Mesenchymal stem cell (in vitro differentiated cells and primary cell): ENCODE measurements at regions not wholly inside any gene's neighbourhood (a gene's known extent, or its start where the extent isn't known, plus 50 kb on each side); places are given as distances from the start of the nearest gene placed in this dataset.

ENCODE experiments used
- DNase-seq: peaks from one replicate; pipeline ENCODE4 v3.0.0-alpha.2; 2013
- H2AFZ ChIP-seq: one replicate; pipeline ENCODE4 v1.6.1; 2013; ENCODE audit warnings: low read depth, mild to moderate bottlenecking, control low read depth, inconsistent platforms, low read length, moderate library complexity
- H2AK5ac ChIP-seq: 2 replicates; pipeline ENCODE4 v1.6.1; 2013; ENCODE audit warnings: low read length, moderate library complexity, mild to moderate bottlenecking, inconsistent platforms; ENCODE audit not compliant: severe bottlenecking
- H2BK120ac ChIP-seq: one replicate; pipeline ENCODE4 v1.6.1; 2013; ENCODE audit warnings: low read depth, mild to moderate bottlenecking, inconsistent platforms, low read length, moderate library complexity
- H2BK12ac ChIP-seq, 2 experiments: one replicate each; pipeline ENCODE4 v1.6.1; 2013; ENCODE audit warnings: inconsistent platforms in 2 of 2, low read length in 2 of 2, mild to moderate bottlenecking in 2 of 2, moderate library complexity in 2 of 2, control low read depth in 1 of 2
- H2BK15ac ChIP-seq: one replicate; pipeline ENCODE4 v1.6.1; 2013; ENCODE audit warnings: mild to moderate bottlenecking, low read depth, inconsistent platforms; ENCODE audit not compliant: poor library complexity, severe bottlenecking
- H2BK5ac ChIP-seq: 2 replicates; pipeline ENCODE4 v1.6.1; 2013; ENCODE audit warnings: low read depth, mild to moderate bottlenecking, low read length, control low read depth, inconsistent platforms; ENCODE audit not compliant: poor library complexity, severe bottlenecking
- H3K14ac ChIP-seq, 2 experiments: one replicate each; pipeline ENCODE4 v1.6.1; 2013; ENCODE audit warnings: inconsistent platforms in 2 of 2, low read length in 2 of 2, control low read depth in 1 of 2, mild to moderate bottlenecking in 1 of 2, moderate library complexity in 1 of 2
- H3K18ac ChIP-seq, 2 experiments: one replicate each; pipeline ENCODE4 v1.6.1; 2013; ENCODE audit warnings: inconsistent platforms in 2 of 2, low read length in 2 of 2, control low read depth in 1 of 2, low read depth in 1 of 2, mild to moderate bottlenecking in 1 of 2
- H3K23ac ChIP-seq, 2 experiments: one replicate each; pipeline ENCODE4 v1.6.1; 2013; ENCODE audit warnings: inconsistent platforms in 2 of 2, low read length in 2 of 2, mild to moderate bottlenecking in 2 of 2, moderate library complexity in 2 of 2, control low read depth in 1 of 2
- H3K27ac ChIP-seq: 2 replicates; pipeline ENCODE4 v1.5.1; 2013; ENCODE audit warnings: mild to moderate bottlenecking, moderate library complexity, low read length, control low read depth, inconsistent platforms; ENCODE audit not compliant: poor library complexity, severe bottlenecking
- H3K27me3 ChIP-seq, 2 experiments: 2 replicates each; pipeline versions ENCODE4 v1.6.1 to v1.7.0; 2013; ENCODE audit warnings: low read length in 2 of 2, mild to moderate bottlenecking in 2 of 2, moderate library complexity in 2 of 2, control low read depth in 1 of 2, inconsistent platforms in 1 of 2; ENCODE audit not compliant: control insufficient read depth in 1 of 2, insufficient read depth in 1 of 2
- H3K36me3 ChIP-seq, 2 experiments: 2 replicates each; pipeline versions ENCODE4 v1.6.1 to v1.7.0; 2013; ENCODE audit warnings: low read length in 2 of 2, control low read depth in 1 of 2, inconsistent platforms in 1 of 2, low read depth in 1 of 2, mild to moderate bottlenecking in 1 of 2; ENCODE audit not compliant: insufficient read depth in 2 of 2, control insufficient read depth in 1 of 2
- H3K4ac ChIP-seq, 2 experiments: one replicate each; pipeline ENCODE4 v1.6.1; 2013; ENCODE audit warnings: inconsistent platforms in 2 of 2, low read length in 2 of 2, mild to moderate bottlenecking in 2 of 2, moderate library complexity in 2 of 2, control low read depth in 1 of 2, low read depth in 1 of 2
- H3K4me1 ChIP-seq: 2 replicates; pipeline ENCODE4 v1.6.1; 2013; ENCODE audit warnings: low read depth, low read length, control low read depth; ENCODE audit not compliant: control insufficient read depth, insufficient read depth
- H3K4me2 ChIP-seq: 2 replicates; pipeline ENCODE4 v1.6.1; 2013; ENCODE audit warnings: low read length, mild to moderate bottlenecking, inconsistent platforms; ENCODE audit not compliant: poor library complexity, severe bottlenecking
- H3K4me3 ChIP-seq, 2 experiments: 2 replicates each; pipeline versions ENCODE4 v1.5.1 to v1.7.0; 2013; ENCODE audit warnings: low read length in 2 of 2, mild to moderate bottlenecking in 2 of 2, control low read depth in 1 of 2, low read depth in 1 of 2; ENCODE audit not compliant: insufficient read depth in 1 of 2
- H3K79me1 ChIP-seq: replicated peaks from 2 replicates; pipeline ENCODE4 v1.6.1; 2013; ENCODE audit warnings: mild to moderate bottlenecking, control low read depth, low read length, inconsistent platforms; ENCODE audit not compliant: poor library complexity, severe bottlenecking
- H3K9ac ChIP-seq: 2 replicates; pipeline ENCODE4 v1.7.0; 2013; ENCODE audit warnings: mild to moderate bottlenecking, low read length, moderate library complexity
- H3K9me3 ChIP-seq: 2 replicates; pipeline ENCODE4 v1.7.0; 2013; ENCODE audit warnings: mild to moderate bottlenecking, low read length; ENCODE audit not compliant: control insufficient read depth
- H4K8ac ChIP-seq: one replicate; pipeline ENCODE4 v1.6.1; 2013; ENCODE audit warnings: inconsistent platforms, mild to moderate bottlenecking, low read length, moderate library complexity
- H4K91ac ChIP-seq: one replicate; pipeline ENCODE4 v1.6.1; 2013; ENCODE audit warnings: mild to moderate bottlenecking, low read length, inconsistent platforms
- WGBS: methylation state at CpG from one replicate; pipeline ENCODE4 v1.1.7; 2013; ENCODE audit warnings: mixed read lengths; 5-methylcytosine and 5-hydroxymethylcytosine counted together

DNA sequence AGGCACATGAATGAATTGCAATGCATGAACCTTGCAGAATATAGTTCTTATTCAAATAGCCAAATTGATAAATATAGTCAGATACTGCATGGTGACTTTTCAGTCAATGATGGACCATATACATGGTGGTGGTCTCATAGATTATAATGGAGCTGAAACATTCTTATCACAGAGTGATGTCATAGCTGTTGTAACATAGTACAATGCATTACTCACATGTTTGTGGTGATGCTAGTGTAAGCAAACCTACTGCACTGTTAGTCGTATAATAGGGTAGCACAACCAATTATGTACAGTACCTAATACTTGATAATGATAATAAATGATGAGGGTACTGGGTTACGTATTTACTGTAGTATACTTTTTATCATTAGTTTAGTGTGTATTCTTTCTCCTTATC, 280.3 kb downstream of the BCAT1 start:
- Histone ChIP-seq H2BK12ac (no peak overlapping the region), H3K36me3 (no peaks in the 10 kb centered on the region), H2AK5ac (no peak overlapping the region), H3K18ac (no peak overlapping the region), H4K91ac (no peak overlapping the region), H4K8ac (no peak overlapping the region), H2BK120ac (no peak overlapping the region), H3K9ac (no peak overlapping the region), H2BK5ac (no peak overlapping the region), H3K23ac (no peak overlapping the region), H3K4me2 (no peak overlapping the region), H3K4me3 (no peak overlapping the region), H3K79me1 (no peaks in the 10 kb centered on the region), H3K4ac (no peak overlapping the region), H3K9me3 (no peaks in the 10 kb centered on the region), H3K4me1 (no peaks in the 10 kb centered on the region), H3K14ac (no peak overlapping the region), H3K27me3 (no peaks in the 10 kb centered on the region), H3K27ac (no peak overlapping the region), H2AFZ (no peak overlapping the region), H2BK15ac (no peak overlapping the region)
- WGBS = no CpG with 5 or more reads among the region's 2 CpGs
- peak; percentile 15 for DNase-seq

DNA sequence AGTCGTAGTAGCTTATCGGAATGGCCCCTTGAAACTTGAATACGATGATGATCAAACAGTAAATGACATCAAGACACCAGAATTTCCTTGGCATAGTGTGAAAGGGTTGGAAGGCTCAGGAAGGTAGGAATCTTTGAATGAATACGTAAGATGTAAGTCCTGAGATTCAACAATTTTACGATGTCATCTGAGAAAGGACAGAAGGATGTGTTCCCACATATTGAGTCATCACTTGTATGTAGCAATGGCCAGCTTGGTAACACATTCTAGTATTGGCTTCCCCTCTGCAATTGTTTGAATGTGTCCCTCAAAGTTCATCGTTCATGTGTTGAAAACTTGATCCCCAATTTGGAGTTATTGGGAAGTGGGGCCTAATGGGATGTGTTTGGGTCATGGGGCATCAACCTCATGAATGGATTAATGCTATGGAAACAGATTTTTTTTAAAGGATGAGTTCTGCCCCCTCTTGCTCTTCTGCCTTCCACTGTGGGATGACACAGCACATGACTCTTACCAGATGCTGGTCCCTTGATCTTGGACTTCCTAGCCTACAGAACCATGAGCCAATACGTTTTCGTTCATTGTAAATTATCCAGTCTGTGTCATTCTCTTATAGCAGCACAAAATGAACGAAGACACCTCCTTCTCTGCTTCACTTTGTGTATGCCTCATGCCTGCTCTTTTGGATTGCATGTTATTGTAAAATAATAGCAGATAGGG, 284.6 kb downstream of the BCAT1 start:
- Histone ChIP-seq H3K4me2 (no peak overlapping the region), H3K79me1 (no peaks in the 10 kb centered on the region), H2AFZ (no peak overlapping the region), H2AK5ac (no peak overlapping the region), H3K4me1 (peaks cover 4% of the 10 kb centered on the region), H3K9ac (no peak overlapping the region), H3K4me3 (no peak overlapping the region), H3K27ac (no peak overlapping the region), H4K8ac (no peak overlapping the region), H2BK12ac (no peak overlapping the region), H2BK120ac (no peak overlapping the region), H3K14ac (no peak overlapping the region), H3K4ac (no peak overlapping the region), H3K23ac (no peak overlapping the region), H3K9me3 (peaks cover 3% of the 10 kb centered on the region), H4K91ac (no peak overlapping the region), H3K27me3 (no peaks in the 10 kb centered on the region), H2BK15ac (no peak overlapping the region), H2BK5ac (no peak overlapping the region), H3K18ac (no peak overlapping the region), H3K36me3 (no peaks in the 10 kb centered on the region)
- peak; percentile 60 for DNase-seq
- WGBS = 95% methylated on average over 8 of the region's 9 CpGs

DNA sequence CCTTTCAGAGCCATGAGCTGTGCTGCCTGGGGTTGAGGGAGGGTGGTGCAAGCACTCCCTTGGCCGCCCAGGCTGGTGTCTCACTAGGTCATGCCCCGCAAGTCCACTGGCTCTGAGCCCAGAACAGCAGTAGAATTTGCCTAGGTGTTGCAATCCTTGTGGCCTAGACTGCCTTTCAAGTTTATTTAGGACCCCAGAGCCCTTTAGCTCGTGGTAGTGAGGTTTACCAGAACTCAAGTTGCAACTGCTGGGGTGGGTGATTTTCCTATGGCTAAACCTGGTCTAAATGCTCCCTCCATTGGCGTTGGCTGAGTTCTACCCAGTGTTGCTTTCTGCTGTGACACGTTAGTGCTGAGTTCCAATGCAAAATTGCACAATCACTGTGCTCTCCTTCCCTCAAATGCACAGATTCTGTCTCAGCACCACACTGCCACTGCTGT, 287.2 kb downstream of the BCAT1 start:
- no peak overlapping the region for H3K23ac ChIP-seq
- no peak overlapping the region for H3K4me2 ChIP-seq
- H3K4me1 ChIP-seq = peaks cover 4% of the 10 kb centered on the region
- H4K91ac ChIP-seq = no peak overlapping the region
- H3K18ac ChIP-seq = no peak overlapping the region
- peak; percentile 92 for DNase-seq
- WGBS = 58% methylated on average over 5 of the region's 5 CpGs
- no peak overlapping the region for H3K27ac ChIP-seq
- H2BK12ac ChIP-seq = no peak overlapping the region
- H3K9me3 ChIP-seq = peaks cover 7% of the 10 kb centered on the region
- H3K4ac ChIP-seq = no peak overlapping the region
- no peaks in the 10 kb centered on the region for H3K36me3 ChIP-seq
- H3K27me3 ChIP-seq = no peaks in the 10 kb centered on the region
- no peak overlapping the region for H2AK5ac ChIP-seq
- H2BK5ac ChIP-seq = no peak overlapping the region
- H3K4me3 ChIP-seq = no peak overlapping the region
- no peak overlapping the region for H3K14ac ChIP-seq
- no peak overlapping the region for H4K8ac ChIP-seq
- no peak overlapping the region for H2BK120ac ChIP-seq
- H3K79me1 ChIP-seq = no peaks in the 10 kb centered on the region
- H3K9ac ChIP-seq = no peak overlapping the region
- no peak overlapping the region for H2BK15ac ChIP-seq
- no peak overlapping the region for H2AFZ ChIP-seq

DNA sequence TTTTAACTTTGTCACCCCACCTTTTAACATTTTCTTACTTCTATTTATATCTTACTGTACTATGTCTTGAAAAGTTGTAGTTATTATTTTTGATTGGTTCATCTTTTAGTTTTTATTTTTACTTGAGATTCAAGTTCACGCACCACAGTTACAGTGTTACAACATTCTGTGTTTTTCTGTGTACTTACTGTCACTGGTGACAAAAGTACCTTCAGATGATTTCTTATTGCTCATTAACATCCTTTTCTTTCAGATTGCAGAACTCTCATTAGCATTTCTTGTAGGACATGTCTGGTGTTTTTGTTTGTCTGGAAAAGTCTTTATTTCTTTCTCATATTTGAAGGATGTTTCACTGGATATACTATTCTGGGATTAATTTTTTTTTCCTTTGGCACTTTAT, 289.9 kb downstream of the BCAT1 start:
- peaks cover 4% of the 10 kb centered on the region for H3K4me1 ChIP-seq
- WGBS = no CpG with 5 or more reads among the region's 1 CpG
- H3K23ac ChIP-seq = no peak overlapping the region

More for the DNA sequence above, 289.9 kb downstream of the BCAT1 start:
- DNase-seq = no peak
- Histone ChIP-seq H4K8ac (no peak overlapping the region), H2BK5ac (no peak overlapping the region), H2AK5ac (no peak overlapping the region), H2BK12ac (no peak overlapping the region), H3K27ac (no peak overlapping the region), H3K79me1 (no peaks in the 10 kb centered on the region), H3K27me3 (no peaks in the 10 kb centered on the region), H3K4ac (no peak overlapping the region), H3K18ac (no peak overlapping the region), H3K9ac (no peak overlapping the region), H3K14ac (no peak overlapping the region), H3K9me3 (peaks cover 7% of the 10 kb centered on the region), H2AFZ (no peak overlapping the region), H2BK15ac (no peak overlapping the region), H3K4me3 (no peak overlapping the region), H4K91ac (no peak overlapping the region), H2BK120ac (no peak overlapping the region), H3K4me2 (no peak overlapping the region), H3K36me3 (no peaks in the 10 kb centered on the region)
